Glomerular endothelial cell (primary cell): ENCODE measurements at regions not wholly inside any gene's neighbourhood (a gene's known extent, or its start where the extent isn't known, plus 50 kb on each side); places are given as distances from the start of the nearest gene placed in this dataset.

ENCODE experiments used
- DNase-seq: peaks from one replicate; pipeline ENCODE4 v3.0.0-alpha.2; 2011; ENCODE audit warnings: low read depth, low spot score; ENCODE audit errors: extremely low read depth

DNA sequence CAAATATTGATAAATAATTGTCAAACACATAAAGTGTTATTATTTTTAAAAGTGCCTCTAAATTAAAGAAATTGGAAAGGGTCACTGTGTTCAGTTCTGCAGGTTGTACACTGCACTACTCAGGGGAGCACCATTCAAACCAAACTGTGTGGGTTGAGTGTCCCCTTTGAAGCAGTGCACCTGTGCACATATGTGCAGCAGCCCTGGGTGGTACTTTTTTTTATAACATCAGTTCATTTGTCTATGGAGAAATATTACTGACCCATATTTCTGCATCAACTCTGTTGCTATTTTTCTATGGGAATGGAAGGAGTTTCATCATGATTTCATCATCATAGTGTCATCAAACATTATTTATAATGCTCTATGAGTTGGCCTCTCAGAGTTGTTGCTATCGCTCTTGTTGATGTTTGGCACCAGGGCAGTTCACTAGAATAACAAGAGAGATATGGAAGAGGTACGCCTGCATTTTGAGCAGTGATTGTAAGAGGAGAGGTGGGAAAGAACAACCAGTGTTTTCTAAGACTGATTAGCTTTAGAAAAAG lies 457.6 kb downstream of the TFAP2A start:
- DNase-seq = no peak

DNA sequence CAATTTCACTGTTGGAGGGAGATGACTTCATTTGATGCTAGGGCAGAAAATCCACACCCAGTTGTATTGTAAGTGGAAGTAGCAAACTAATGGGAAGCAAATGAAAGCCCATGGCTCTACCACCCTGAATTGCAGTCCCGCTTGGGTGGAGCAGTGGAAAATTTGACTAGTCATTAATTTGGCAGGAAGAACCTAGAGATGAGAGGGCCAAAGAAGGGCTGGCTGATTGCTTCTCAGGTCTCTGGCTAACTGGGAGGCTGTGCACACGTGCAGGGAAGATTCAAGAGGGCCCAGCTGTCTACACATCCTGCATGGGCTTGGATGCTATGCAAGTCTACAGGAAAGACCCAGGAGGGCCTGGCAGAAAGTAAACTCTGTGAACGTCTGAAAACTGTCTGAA lies 466.2 kb downstream of the TFAP2A start:
- DNase-seq = no peak

DNA sequence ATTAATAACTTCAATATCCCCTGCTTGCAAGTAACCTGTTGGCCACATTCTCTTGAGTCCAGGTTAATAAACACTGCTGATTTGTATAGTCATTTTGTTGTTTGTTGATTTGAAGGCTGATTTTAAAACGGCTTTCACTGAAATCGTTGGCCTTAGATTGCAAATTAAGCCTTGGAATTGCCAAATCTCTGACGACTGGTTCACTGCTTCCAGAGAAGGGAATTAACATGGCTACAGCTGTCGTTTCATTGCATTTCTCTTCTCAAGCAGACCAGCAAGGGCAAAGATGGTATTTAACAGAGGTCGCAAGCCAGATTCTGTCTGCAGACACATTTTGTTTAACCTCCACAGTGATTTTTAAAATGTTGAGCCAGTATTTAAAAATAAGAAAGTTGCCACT lies 470.9 kb downstream of the TFAP2A start:
- DNase-seq = no peak

DNA sequence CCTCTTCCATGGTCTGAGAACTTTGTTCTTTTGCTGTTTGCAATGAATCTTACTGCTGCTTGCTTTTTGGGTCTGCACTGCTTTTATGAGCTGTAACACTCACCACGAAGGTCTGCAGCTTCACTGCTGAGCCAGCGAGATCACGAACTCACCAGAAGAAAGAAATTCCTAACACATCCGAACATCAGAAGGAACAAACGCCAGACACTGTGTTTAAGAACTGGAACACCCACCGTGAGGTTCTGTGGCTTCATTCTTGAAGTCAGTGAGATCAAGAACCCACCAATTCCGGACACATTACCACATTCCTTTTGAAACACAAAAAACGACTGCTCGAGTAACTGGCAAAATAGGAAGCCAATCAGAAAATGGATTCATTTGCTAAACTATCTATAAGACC lies 471.8 kb downstream of the TFAP2A start:
- DNase-seq = no peak

DNA sequence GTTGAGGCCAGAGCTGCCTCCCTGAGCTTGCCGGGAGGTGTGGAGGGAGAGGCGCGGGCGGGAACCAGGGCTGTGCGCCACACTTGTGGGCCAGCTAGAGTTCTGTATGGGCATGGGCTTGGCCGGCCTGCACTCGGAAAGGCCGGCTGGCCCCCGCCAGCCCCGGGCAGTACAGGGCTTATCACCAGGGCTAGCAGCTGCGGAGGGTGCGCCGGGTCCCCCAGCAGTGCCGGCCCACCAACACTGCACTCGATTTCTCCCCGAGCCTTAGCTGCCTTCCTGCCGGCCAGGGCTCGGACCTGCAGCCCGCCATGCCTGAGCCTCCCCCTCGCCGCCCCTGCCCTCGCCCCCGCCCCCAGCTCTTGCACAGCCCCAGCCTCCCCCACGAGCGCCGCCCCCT lies 472.7 kb downstream of the TFAP2A start:
- DNase-seq = no peak

DNA sequence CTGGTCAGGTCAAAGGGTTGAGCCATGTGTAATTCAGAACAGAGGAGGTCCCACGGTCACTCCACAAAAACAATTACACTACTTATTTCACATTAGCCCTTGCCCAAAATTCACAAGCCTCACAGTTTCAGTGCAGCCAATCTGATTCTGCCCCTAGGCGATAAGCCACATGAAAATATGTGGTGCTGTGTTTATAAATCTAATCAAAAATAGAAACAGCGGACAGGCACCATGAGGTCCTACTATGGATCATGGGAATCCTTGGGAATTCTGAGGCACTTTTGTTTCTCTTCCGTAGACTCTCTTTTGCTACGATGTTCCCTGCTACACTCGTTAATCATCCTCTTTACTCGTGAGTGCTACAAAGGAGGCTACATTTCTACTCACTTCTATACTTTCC lies 476.1 kb downstream of the TFAP2A start:
- no peak for DNase-seq

DNA sequence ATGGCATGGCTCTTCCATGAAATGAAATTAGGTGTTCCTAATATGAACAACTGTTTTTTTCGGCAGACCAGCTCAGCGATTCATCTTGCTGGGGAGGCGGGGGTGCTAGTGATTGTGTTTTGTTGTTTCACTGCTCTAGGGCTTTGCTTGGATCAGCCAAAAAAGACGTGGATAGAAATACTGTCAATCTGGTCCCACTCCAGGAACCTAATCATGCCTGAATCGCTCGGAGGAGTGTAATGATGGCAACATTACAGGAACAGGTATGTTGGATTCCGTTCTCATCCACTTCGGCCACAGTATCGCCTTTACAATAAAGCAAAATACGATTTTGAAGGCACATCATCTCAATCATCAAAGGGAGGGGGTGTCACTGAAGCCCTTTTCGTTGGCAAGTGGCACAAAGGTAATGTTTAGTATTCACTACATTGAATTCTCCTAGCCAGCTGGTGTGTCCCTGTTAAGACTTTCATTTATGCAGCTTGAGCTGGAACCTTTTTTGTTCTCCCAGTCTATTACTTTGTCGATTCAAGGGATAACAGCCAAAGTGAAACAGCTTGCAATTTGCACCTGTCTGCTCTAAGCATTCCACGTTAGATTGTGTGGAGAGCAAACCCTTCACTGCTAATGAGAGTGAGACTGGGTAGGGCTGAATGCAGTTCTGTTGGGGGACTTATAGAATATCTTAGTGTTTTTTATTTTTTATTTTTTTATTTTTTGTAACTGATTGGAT lies 477.7 kb downstream of the TFAP2A start:
- no peak for DNase-seq

DNA sequence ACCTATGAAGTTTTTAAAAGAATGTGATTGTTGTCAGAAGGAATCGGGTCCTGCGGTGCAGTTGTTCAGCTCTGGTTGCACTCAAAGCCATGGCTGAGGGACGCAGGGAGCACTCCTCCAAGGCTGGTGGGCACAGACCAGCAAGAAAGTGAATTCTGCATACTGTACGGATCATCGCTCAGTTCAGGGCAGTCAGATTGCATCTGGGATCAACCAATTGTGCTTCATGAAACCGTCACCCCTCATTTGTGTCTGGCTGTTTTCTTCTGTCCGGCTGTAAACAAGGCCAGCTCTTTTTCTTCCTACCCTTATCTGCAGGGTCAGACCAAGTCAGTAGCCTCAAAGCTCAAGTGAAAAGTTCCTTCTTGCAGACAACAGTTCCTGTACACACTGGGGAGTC lies 478.3 kb downstream of the TFAP2A start:
- no peak for DNase-seq

DNA sequence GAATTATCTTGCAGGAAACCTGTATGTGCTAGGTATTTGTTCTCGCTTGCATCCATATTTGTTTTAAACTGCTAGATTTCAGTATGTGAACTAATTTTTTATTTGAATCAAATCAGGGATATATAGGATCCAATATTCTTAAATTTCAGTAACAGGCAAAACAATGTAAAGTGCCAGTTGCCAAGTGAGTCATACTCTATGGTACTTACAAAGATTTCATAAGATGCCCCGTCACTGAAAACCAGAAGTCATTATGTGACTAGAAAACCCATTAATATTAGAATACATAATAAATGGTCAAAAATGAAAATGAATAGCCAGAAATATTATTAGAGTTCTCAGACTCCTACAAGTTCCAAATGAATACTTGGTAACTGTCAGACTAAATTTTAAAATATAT lies 481.2 kb downstream of the TFAP2A start:
- no peak for DNase-seq

DNA sequence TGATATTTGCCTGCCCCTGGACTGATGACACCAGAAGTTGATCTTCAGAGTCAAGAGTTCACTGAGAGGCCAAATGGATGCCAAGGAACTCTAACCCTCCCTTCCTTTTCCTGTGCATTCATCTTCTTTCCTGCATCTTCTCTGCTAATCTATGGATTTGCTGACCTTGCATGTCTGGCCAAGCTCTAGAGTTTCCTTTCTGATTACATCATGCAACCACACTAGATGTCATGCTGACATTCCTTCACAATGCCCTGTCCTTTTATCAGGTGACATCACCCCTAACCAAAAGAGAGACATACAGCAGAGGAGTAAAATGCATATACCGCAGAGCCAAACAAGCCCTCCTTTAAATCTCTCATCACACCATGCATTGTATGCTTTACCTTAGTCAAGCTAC lies 487.6 kb downstream of the TFAP2A start:
- DNase-seq = no peak

DNA sequence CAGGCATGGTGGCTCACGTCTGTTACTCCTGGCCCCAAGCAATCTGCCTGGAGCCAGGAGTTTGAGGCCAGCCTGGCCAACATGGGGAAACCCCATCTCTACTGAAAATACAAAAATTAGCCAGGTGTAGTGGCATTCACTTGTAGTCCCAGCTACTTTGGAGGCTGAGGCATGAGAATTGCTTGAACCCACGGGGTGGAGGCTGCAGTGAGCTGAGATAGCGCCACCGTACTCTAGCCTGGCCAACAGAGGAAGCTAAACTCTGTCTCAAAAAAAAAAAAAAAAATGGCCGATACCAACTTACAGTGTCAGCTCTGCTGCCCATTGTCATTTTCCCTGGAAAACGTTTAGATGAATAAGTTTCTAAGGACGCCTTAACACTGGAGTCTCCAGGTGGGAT lies 489.9 kb downstream of the TFAP2A start:
- no peak for DNase-seq

DNA sequence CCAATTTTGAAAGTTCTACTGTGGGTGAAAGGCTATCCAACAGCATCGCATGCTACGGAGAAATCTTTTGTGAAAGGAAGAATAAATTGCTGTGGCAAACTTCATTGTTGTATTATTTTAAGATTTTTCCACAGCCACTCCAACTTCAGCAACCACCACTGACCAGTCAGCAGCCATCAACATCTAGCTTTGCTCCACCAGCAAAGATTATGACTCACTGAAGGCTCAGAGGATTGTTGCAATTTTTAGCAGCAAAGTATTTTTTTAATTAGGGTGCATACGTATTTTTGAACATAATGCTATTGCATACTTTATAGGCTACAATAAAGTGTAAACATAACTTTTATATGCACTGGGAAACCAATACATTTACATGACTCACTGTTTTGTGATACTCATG lies 493.5 kb downstream of the TFAP2A start:
- no peak for DNase-seq

DNA sequence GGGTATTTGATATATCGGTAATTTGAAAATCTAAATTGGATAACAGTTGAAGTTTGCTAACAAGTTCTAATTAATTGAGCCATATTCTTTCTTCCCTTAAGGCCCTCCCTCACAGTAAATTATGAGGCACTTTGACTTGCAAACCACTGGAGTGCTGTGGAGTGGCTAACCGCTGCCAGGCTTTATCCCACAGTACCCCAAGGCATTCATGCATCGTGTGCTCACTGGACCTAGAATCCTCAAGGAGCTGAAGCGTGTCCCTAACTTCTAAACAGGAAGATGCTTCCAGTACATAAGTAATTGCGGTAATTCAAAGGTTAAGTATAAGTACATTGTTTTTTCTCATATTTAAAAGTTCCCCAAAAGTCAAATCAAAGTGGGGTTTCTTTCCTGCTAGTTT lies 499.9 kb downstream of the TFAP2A start:
- no peak for DNase-seq

DNA sequence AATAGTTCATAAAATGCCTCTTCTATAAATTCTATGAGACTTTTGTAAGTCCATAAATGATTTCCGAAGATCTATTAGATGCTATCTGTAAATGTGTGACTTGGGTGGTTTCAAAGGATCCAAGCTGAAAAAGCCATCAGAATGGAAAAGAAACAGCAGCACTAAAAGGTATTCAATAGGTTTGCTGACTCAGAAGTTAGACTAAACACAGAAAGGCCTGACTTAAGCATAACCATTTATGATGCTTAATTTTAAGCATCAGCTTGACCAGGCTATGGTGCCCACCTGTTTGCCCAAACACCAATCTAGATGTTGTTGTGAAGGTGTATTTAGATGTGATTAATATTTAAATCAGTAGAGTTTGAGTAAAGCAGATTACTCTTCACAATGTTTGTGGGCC lies 513.5 kb downstream of the TFAP2A start:
- DNase-seq = no peak

DNA sequence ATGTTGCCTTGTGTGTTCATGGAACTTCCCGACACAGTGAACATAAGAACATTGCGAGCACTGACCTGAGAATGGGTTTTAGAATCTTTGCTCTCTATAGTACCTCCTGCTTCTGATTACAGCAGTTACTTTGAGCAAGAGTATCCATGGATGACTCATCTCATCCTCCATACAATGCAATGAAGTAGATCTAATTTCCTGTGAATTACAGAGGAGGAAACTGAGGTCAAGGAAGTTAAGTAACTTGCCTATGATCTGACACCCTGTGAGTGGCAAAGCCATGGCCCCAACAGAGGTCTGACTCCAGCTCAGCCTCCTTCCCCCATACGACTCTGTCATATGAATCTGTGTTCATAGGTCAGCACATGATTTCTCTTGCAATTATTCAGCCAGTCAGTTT lies 518.1 kb downstream of the TFAP2A start:
- no peak for DNase-seq

DNA sequence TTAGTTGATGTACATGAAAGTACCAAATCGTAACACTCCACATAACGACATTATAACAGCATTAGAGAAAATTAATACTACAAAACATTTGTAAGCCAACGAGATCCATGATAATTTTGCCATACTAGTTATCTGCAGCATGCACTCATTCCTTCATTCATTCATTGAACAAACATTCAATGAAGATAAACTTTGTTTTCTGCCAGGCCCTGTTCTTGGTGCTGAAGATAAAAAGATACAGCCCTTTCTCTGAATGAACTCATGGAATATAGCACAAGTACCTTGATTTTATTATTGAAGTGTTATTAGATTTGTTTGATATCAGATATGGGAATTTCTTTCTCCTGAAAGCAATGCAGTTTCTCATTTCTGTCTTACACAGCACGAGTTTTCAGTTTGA lies 524.0 kb downstream of the TFAP2A start:
- DNase-seq = no peak

DNA sequence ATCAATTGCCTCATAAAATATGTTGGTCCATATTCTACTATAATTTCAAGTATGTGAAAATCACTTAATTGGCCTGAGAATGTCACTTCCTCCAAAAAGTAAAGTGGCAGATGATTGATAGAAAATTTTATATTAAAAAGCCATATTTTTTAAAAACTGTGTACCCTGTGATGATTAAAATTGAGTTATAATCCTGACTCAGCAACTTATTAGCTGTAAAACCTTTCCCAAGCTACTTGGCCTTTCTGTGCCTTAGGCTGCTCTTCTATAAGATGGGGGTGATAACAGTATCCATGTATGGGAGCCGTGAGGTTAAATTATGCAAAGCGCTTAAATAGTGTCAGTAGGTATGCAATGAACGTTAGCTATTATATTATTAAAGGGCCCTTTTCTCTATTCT lies 524.4 kb downstream of the TFAP2A start:
- no peak for DNase-seq

DNA sequence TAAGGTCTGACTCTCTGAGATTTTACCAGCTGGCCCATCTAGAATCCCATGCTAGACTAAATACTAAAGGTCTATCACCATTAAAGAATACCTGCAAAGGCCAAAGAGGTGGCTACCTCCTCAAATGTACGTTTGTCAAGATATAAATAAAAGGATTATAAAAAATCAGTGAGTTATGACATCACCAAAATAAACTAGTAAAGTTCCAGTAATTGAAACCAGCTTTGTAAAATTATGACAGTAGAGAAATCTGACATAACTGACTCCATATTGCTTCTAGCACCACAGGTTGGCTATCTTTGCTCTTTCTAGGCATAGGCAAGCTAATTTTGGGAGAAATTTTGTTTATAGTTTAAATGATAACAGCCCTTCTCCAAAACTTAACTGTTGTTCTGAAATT lies 536.3 kb downstream of the TFAP2A start:
- DNase-seq = no peak

DNA sequence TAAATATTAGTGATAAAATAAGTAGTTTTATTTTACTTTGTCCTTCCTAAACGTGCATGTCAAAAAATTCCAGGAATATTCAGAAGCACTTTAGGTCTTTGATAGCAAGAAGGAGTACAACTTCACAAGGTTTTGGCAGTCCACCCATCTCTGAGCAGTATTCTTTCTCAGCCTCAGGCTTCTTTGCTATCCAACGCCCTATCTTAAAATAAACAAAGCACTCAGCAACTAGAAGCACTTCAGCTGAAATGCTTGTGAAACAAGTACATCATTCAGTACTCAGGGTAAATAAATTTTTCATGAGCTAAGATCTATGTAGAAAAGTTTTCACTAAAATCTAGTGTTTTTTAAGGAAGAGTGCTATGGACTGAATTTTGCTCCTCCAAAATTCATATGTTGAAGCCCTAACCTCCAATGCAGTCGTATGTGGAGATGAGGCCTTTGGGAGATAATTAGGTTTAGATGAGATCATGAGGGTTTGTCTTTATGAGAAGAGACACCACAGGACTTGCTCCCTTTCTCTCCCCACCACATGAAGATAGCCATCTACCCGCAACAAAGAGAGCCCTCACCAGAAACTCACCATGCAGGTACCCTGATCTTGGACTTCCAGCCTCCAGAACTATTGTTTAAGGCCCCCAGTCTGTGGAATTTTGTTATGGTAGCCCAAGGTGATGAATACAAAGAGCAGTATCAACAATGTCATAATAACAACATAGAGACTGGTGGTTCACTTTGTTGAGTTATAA lies 539.1 kb downstream of the TFAP2A start:
- no peak for DNase-seq

DNA sequence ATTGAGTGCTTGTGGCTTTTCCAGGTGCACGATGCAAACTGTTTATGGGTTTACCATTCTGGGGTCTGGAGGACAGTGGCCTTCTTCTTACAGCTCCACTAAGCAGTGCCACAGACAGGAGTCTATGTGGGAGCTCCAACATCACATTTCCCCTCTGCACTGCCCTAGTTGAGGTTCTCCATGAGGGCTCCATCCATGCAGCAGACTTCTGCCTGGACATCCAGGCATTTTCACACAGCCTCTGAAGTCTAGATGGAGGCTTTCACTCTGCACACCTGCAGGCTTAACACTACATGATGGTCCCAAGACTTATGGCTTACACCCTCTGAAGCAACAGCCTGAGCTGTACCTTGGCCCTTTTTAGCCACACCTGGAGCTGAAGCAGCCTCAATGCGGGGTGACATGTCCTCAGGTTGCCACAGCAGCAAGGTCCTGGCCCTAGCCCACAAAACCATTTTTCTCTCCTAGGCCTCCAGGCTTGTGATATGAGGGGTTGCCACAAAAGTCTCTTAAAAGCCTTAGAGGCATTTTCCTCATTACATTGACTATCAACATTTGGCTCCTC lies 552.2 kb downstream of the TFAP2A start:
- no peak for DNase-seq

DNA sequence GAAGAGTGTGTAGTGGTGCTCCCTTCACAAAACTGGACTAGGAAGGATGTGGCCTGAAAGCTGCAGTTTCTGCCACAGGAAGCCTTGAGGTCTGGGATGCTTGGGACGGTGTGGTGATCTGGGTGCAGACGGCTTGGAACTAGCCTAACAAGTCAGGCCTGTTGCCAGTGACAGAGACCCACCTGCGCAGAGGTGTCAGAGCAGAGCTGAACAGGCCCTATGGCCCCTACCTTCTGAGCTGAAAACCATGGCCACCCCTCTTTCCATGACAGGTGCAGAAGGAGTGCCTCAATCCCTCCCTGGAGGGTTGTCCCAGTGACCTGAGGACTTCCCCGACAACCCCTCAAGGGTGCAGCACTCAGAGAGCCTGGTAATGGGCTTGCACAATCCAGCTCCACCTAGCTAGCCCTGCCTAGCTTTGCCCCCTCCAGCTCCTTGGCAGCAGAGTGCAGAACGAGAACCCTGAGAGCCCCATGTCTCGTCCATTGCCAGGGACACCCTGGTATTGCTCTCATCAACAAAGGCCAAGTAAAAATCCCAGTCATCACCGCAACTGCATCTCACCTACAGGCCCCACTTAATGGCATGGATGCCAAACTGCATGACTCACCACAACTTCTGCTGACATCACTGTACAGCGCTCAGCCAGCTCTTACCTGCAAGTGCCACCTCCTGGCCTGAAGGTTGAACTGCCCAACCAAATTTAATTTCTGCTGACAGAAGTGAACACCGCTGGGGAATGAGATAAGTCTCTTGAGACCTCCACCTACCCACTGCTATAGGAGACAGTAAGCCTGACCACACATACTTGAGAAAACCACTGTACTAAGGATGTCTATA lies 563.1 kb downstream of the TFAP2A start:
- DNase-seq = no peak
